CD8-positive, alpha-beta memory T cell (primary cell): ENCODE measurements at regions not wholly inside any gene's neighbourhood (a gene's known extent, or its start where the extent isn't known, plus 50 kb on each side); places are given as distances from the start of the nearest gene placed in this dataset.

ENCODE experiments used
- CTCF ChIA-PET: fragments of 350-600 bp; sonication (Branson Sonifier 250); formaldehyde crosslinking; loops from one replicate; lab custom pipeline; 2021; ENCODE audit warnings: antibody characterized with exemption; lab: Charles Lee
- POLR2A ChIA-PET: fragments of 350-600 bp; sonication (Branson Sonifier 250); formaldehyde crosslinking; loops from one replicate; lab custom pipeline; 2021; ENCODE audit warnings: antibody characterized with exemption; lab: Charles Lee
- DNase-seq, 5 donors: peaks; one replicate each; pipeline versions ENCODE4 v3.0.0 to v3.0.0-alpha.2; 2020 to 2022; ENCODE audit warnings: mixed read lengths in 1 of 5
- H3K27ac ChIP-seq: one replicate; pipeline ENCODE4 v1.7.0; 2013; ENCODE audit warnings: low read depth, mild to moderate bottlenecking, low read length, moderate library complexity
- H3K27me3 ChIP-seq: 2 replicates; pipeline ENCODE4 v1.7.0; 2013; ENCODE audit warnings: low read length, mild to moderate bottlenecking; ENCODE audit not compliant: insufficient read depth, poor library complexity, severe bottlenecking
- H3K36me3 ChIP-seq: 2 replicates; pipeline ENCODE4 v1.7.0; 2013; ENCODE audit warnings: mild to moderate bottlenecking, low read length, moderate library complexity; ENCODE audit not compliant: insufficient read depth
- H3K4me1 ChIP-seq: 2 replicates; pipeline ENCODE4 v1.7.0; 2013; ENCODE audit warnings: mild to moderate bottlenecking, low read length, moderate library complexity; ENCODE audit not compliant: insufficient read depth
- H3K4me3 ChIP-seq: 2 replicates; pipeline ENCODE4 v1.7.0; 2013; ENCODE audit warnings: mild to moderate bottlenecking, low read length
- H3K9me3 ChIP-seq: 2 replicates; pipeline ENCODE4 v1.7.0; 2013; ENCODE audit warnings: mild to moderate bottlenecking, low read length
- H3K27ac Mint-ChIP-seq, 8 donors: one replicate each; pipeline ENCODE4 v1.8.0; 2020 to 2021; ENCODE audit warnings: mixed read lengths in 8 of 8, mild to moderate bottlenecking in 6 of 8, inconsistent platforms in 3 of 8, moderate library complexity in 3 of 8
- H3K27me3 Mint-ChIP-seq, 2 donors: one replicate each; pipeline ENCODE4 v1.8.0; 2020 to 2021; ENCODE audit warnings: mixed read lengths in 2 of 2, mild to moderate bottlenecking in 1 of 2, moderate library complexity in 1 of 2
- H3K36me3 Mint-ChIP-seq, 3 donors: one replicate each; pipeline ENCODE4 v1.8.0; 2020 to 2021; ENCODE audit warnings: mixed read lengths in 3 of 3, inconsistent platforms in 1 of 3, mild to moderate bottlenecking in 1 of 3
- H3K4me1 Mint-ChIP-seq, 3 donors: one replicate each; pipeline ENCODE4 v1.8.0; 2020 to 2021; ENCODE audit warnings: mixed read lengths in 3 of 3, inconsistent platforms in 1 of 3, mild to moderate bottlenecking in 1 of 3
- H3K4me3 Mint-ChIP-seq, 7 donors: one replicate each; pipeline ENCODE4 v1.8.0; 2020 to 2021; ENCODE audit warnings: mixed read lengths in 7 of 7, mild to moderate bottlenecking in 6 of 7, moderate library complexity in 4 of 7, inconsistent platforms in 2 of 7
- H3K9me3 Mint-ChIP-seq, 5 donors: one replicate each; pipeline ENCODE4 v1.8.0; 2020 to 2022; ENCODE audit warnings: mixed read lengths in 5 of 5, mild to moderate bottlenecking in 3 of 5, moderate library complexity in 2 of 5, inconsistent platforms in 1 of 5

GRCh38 chr6:40722553-40723258 lies 135.5 kb upstream of the LRFN2 start:
- H3K36me3 ChIP-seq, result no peaks in the 10 kb centered on the region
- H3K27ac ChIP-seq, result no peak overlapping the region
- POLR2A ChIA-PET, result no interaction called here
- Mint-ChIP-seq H3K9me3 (no peaks in the 10 kb centered on the region), H3K36me3 (no peaks in the 10 kb centered on the region), H3K4me1 (peaks cover 5 to 17% (median 6%) of the 10 kb centered on the region in 3 donors), H3K4me3 (no peak overlapping the region), H3K27me3 (peaks cover 0 to 3% of the 10 kb centered on the region in 2 donors), H3K27ac (no peak overlapping the region)
- no peak overlapping the region for H3K4me3 ChIP-seq
- no peaks in the 10 kb centered on the region for H3K9me3 ChIP-seq
- no peaks in the 10 kb centered on the region for H3K27me3 ChIP-seq
- DNase-seq, result no peak
- H3K4me1 ChIP-seq, result peaks cover 6% of the 10 kb centered on the region
- CTCF ChIA-PET, result no interaction called here

- peaks cover 5 to 17% (median 6%) of the 10 kb centered on the region in 3 donors for H3K4me1 Mint-ChIP-seq
- H3K27me3 Mint-ChIP-seq, result peaks cover 0 to 4% of the 10 kb centered on the region in 2 donors
- no peak overlapping the region for H3K4me3 Mint-ChIP-seq
- Histone ChIP-seq H3K27me3 (no peaks in the 10 kb centered on the region), H3K4me1 (peaks cover 6% of the 10 kb centered on the region), H3K36me3 (no peaks in the 10 kb centered on the region), H3K9me3 (no peaks in the 10 kb centered on the region), H3K27ac (no peak overlapping the region), H3K4me3 (no peak overlapping the region)
- ChIA-PET CTCF (no interaction called here), POLR2A (no interaction called here)
- no peak overlapping the region for H3K27ac Mint-ChIP-seq
- H3K36me3 Mint-ChIP-seq, result no peaks in the 10 kb centered on the region
- DNase-seq, result no peak
- H3K9me3 Mint-ChIP-seq, result no peaks in the 10 kb centered on the region
These were observed 134.9 kb upstream of the LRFN2 start for GRCh38 chr6:40722091-40722490.

- Mint-ChIP-seq H3K4me1 (peaks cover 5 to 17% (median 6%) of the 10 kb centered on the region in 3 donors), H3K36me3 (no peaks in the 10 kb centered on the region), H3K27me3 (peaks cover 0 to 4% of the 10 kb centered on the region in 2 donors), H3K27ac (no peak overlapping the region), H3K4me3 (no peak overlapping the region), H3K9me3 (no peaks in the 10 kb centered on the region)
- CTCF ChIA-PET, result no interaction called here
- Histone ChIP-seq H3K9me3 (no peaks in the 10 kb centered on the region), H3K4me3 (no peak overlapping the region), H3K27me3 (no peaks in the 10 kb centered on the region), H3K27ac (no peak overlapping the region), H3K4me1 (peaks cover 6% of the 10 kb centered on the region), H3K36me3 (no peaks in the 10 kb centered on the region)
- POLR2A ChIA-PET, result no interaction called here
- no peak for DNase-seq
These were observed 134.2 kb upstream of the LRFN2 start for GRCh38 chr6:40721271-40721952.

- Histone ChIP-seq H3K27me3 (no peaks in the 10 kb centered on the region), H3K36me3 (no peaks in the 10 kb centered on the region), H3K9me3 (no peaks in the 10 kb centered on the region), H3K4me1 (peaks cover 6% of the 10 kb centered on the region), H3K27ac (no peak overlapping the region), H3K4me3 (no peak overlapping the region)
- Mint-ChIP-seq H3K9me3 (no peaks in the 10 kb centered on the region), H3K4me3 (no peak overlapping the region), H3K4me1 (peaks cover 5 to 17% (median 6%) of the 10 kb centered on the region in 3 donors), H3K27ac (no peak overlapping the region), H3K36me3 (no peaks in the 10 kb centered on the region), H3K27me3 (peaks cover 0 to 9% of the 10 kb centered on the region in 2 donors)
- CTCF ChIA-PET, result no interaction called here
- no peak for DNase-seq
- POLR2A ChIA-PET, result no interaction called here
These were observed 133.2 kb upstream of the LRFN2 start for GRCh38 chr6:40720375-40720748.

GRCh38 chr6:40719671-40720374 lies 132.7 kb upstream of the LRFN2 start:
- Mint-ChIP-seq H3K4me3 (peak overlapping the region in 1 of 7 donors; percentile 9), H3K36me3 (no peaks in the 10 kb centered on the region), H3K4me1 (peaks cover 5 to 17% (median 6%) of the 10 kb centered on the region in 3 donors), H3K9me3 (no peaks in the 10 kb centered on the region), H3K27me3 (peaks cover 0 to 13% of the 10 kb centered on the region in 2 donors), H3K27ac (peak overlapping the region in 2 of 8 donors; percentile 14 to 40)
- H3K27ac ChIP-seq, result no peak overlapping the region
- no peak overlapping the region for H3K4me3 ChIP-seq
- peaks cover 6% of the 10 kb centered on the region for H3K4me1 ChIP-seq
- no peak for DNase-seq
- no peaks in the 10 kb centered on the region for H3K27me3 ChIP-seq
- ChIA-PET CTCF (no interaction called here), POLR2A (no interaction called here)
- H3K9me3 ChIP-seq, result no peaks in the 10 kb centered on the region
- H3K36me3 ChIP-seq, result no peaks in the 10 kb centered on the region

- Mint-ChIP-seq H3K4me3 (no peak overlapping the region), H3K27me3 (peaks cover 0 to 13% of the 10 kb centered on the region in 2 donors)
- CTCF ChIA-PET, result no interaction called here
These were observed 131.2 kb upstream of the LRFN2 start for GRCh38 chr6:40718401-40718800.

GRCh38 chr6:40717411-40718057 lies 130.4 kb upstream of the LRFN2 start:
- H3K4me3 Mint-ChIP-seq, result no peak overlapping the region
- H3K27ac Mint-ChIP-seq, result no peak overlapping the region
- H3K9me3 ChIP-seq, result no peaks in the 10 kb centered on the region
- ChIA-PET CTCF (no interaction called here), POLR2A (no interaction called here)
- peaks cover 0 to 13% of the 10 kb centered on the region in 2 donors for H3K27me3 Mint-ChIP-seq
- DNase-seq, result no peak
- no peaks in the 10 kb centered on the region for H3K36me3 ChIP-seq
- H3K4me1 ChIP-seq, result peaks cover 6% of the 10 kb centered on the region
- H3K27me3 ChIP-seq, result no peaks in the 10 kb centered on the region
- no peaks in the 10 kb centered on the region for H3K9me3 Mint-ChIP-seq
- no peaks in the 10 kb centered on the region for H3K36me3 Mint-ChIP-seq
- peaks cover 5 to 17% (median 6%) of the 10 kb centered on the region in 3 donors for H3K4me1 Mint-ChIP-seq
- no peak overlapping the region for H3K4me3 ChIP-seq
- H3K27ac ChIP-seq, result no peak overlapping the region

More at GRCh38 chr6:40718401-40718800, 131.2 kb upstream of the LRFN2 start:
- Mint-ChIP-seq H3K27ac (no peak overlapping the region), H3K36me3 (no peaks in the 10 kb centered on the region), H3K4me1 (peaks cover 5 to 17% (median 6%) of the 10 kb centered on the region in 3 donors), H3K9me3 (no peaks in the 10 kb centered on the region)
- no peak overlapping the region for H3K27ac ChIP-seq
- H3K9me3 ChIP-seq, result no peaks in the 10 kb centered on the region
- H3K4me3 ChIP-seq, result no peak overlapping the region
- no peaks in the 10 kb centered on the region for H3K27me3 ChIP-seq
- H3K36me3 ChIP-seq, result no peaks in the 10 kb centered on the region
- POLR2A ChIA-PET, result no interaction called here
- no peak for DNase-seq
- H3K4me1 ChIP-seq, result peaks cover 6% of the 10 kb centered on the region
